Panc1 (cell line): ENCODE measurements at regions not wholly inside any gene's neighbourhood (a gene's known extent, or its start where the extent isn't known, plus 50 kb on each side); places are given as distances from the start of the nearest gene placed in this dataset.

ENCODE experiments used
- ATAC-seq: fragments of 200-7000 bp; cut with Tn5 transposase; 2 replicates; pipeline ENCODE4 v1.9.1; 2020; ENCODE audit warnings: mild to moderate bottlenecking, moderate library complexity
- BruUV-seq: library from RNA; stranded (reverse); fragments of 400-500 nt; replicated peaks from 2 replicates; lab custom pipeline; 2021; lab: Mats Ljungman, UMichigan
- CTCF ChIA-PET: fragments of 300-600 bp; sonication (Branson Sonifier 250); formaldehyde crosslinking; loops from one replicate; lab custom pipeline; 2022; ENCODE audit warnings: antibody characterized with exemption; lab: Charles Lee
- POLR2A ChIA-PET: fragments of 300-600 bp; sonication (Branson Sonifier 250); formaldehyde crosslinking; loops from one replicate; lab custom pipeline; 2022; ENCODE audit warnings: antibody characterized with exemption; lab: Charles Lee
- DNase-seq: peaks from one replicate; pipeline ENCODE4 v3.0.0-alpha.2; 2010; ENCODE audit warnings: low read depth, low spot score
- H3K27ac ChIP-seq: 2 replicates; pipeline ENCODE4 v1.5.1; 2011; ENCODE audit warnings: mild to moderate bottlenecking, low read length, inconsistent platforms
- H3K27me3 ChIP-seq: fragments of 200-500 bp; sonication (Bioruptor generic); 2 replicates; pipeline ENCODE4 v1.6.0; 2014; ENCODE audit warnings: low read length, inconsistent platforms; ENCODE audit not compliant: control insufficient read depth, insufficient read depth
- H3K36me3 ChIP-seq: fragments of 200-500 bp; sonication (Bioruptor generic); 2 replicates; pipeline ENCODE4 v1.5.1; 2014; ENCODE audit warnings: inconsistent platforms, mild to moderate bottlenecking, low read length, moderate library complexity; ENCODE audit not compliant: control insufficient read depth, insufficient read depth
- H3K4me1 ChIP-seq: 2 replicates; pipeline ENCODE4 v1.5.1; 2011; ENCODE audit warnings: inconsistent platforms, mild to moderate bottlenecking, low read length, moderate library complexity; ENCODE audit not compliant: control insufficient read depth, insufficient read depth
- H3K4me3 ChIP-seq, 2 experiments: 2 replicates each; pipeline ENCODE4 v1.5.1; 2011 to 2012; ENCODE audit warnings: low read depth in 2 of 2, low read length in 2 of 2, mild to moderate bottlenecking in 2 of 2, inconsistent platforms in 1 of 2, moderate library complexity in 1 of 2
- H3K9me3 ChIP-seq: fragments of 200-500 bp; sonication (Bioruptor generic); 2 replicates; pipeline ENCODE4 v1.5.1; 2014; ENCODE audit warnings: low read depth, mild to moderate bottlenecking, inconsistent platforms, low read length, moderate library complexity; ENCODE audit not compliant: control insufficient read depth, insufficient read depth
- POLR2AphosphoS5 ChIP-seq: IDR thresholded peaks from 2 replicates; pipeline ENCODE4 v1.6.1; 2012; ENCODE audit warnings: mild to moderate bottlenecking, low read depth, low read length, moderate library complexity
- REST ChIP-seq, 2 experiments: IDR thresholded peaks; 2 replicates each; pipeline ENCODE4 v1.6.1; 2011 to 2012; ENCODE audit warnings: low read depth in 2 of 2, control low read depth in 1 of 2, low read length in 1 of 2, mild to moderate bottlenecking in 1 of 2, moderate library complexity in 1 of 2; ENCODE audit not compliant: insufficient read depth in 1 of 2
- SIN3A ChIP-seq: IDR thresholded peaks from 2 replicates; pipeline ENCODE4 v1.6.1; 2012; ENCODE audit warnings: low read depth, mild to moderate bottlenecking, low read length, moderate library complexity, borderline replicate concordance; ENCODE audit not compliant: insufficient read depth
- TCF7L2 ChIP-seq: IDR thresholded peaks from 2 replicates; pipeline ENCODE4 v1.6.1; 2011; ENCODE audit warnings: mild to moderate bottlenecking, low read depth, low read length, inconsistent platforms
- in situ Hi-C: cut with HindIII; loops from 2 replicates; pipeline ENCODE4 v1.10.0; 2016; ENCODE audit warnings: low sequenced_read_pairs, low pct_unique_long_range_greater_than_20kb
- intact Hi-C: fragments of 100-400 bp; cut with micrococcal nuclease; formaldehyde crosslinking; loops from one replicate; pipeline ENCODE4 v1.10.0; 2022; ENCODE audit not compliant: unreplicated experiment
- TF ChIP-seq, protein P1 (sequence below): fragments of 450-650 bp; IDR thresholded peaks from 2 replicates; pipeline ENCODE4 v1.5.1; 2017; ENCODE audit warnings: mild to moderate bottlenecking

GRCh38 chr12:83514372-83514771 lies 827.7 kb downstream of the TMTC2 start:
- intact Hi-C loops = no loop called here
- Histone ChIP-seq H3K4me1 (no peaks in the 10 kb centered on the region), H3K9me3 (no peaks in the 10 kb centered on the region), H3K27me3 (no peaks in the 10 kb centered on the region), H3K36me3 (no peaks in the 10 kb centered on the region), H3K27ac (no peak overlapping the region), H3K4me3 (no peak overlapping the region)
- POLR2A ChIA-PET = no interaction called here
- in situ Hi-C loops = no loop called here
- BruUV-seq = no TSS peak
- ATAC-seq (no peak), DNase-seq (no peak)
- CTCF ChIA-PET = no interaction called here
- no peak for TF ChIP-seq POLR2AphosphoS5
- no peak for TF ChIP-seq TCF7L2
- TF ChIP-seq SIN3A = no peak
- no peak for TF ChIP-seq REST (IDR thresholded peaks at IDR 0.05; ENCODE audit: insufficient read depth in 1 of 2, low read depth in 2 of 2, low read length in 1 of 2)
- TF ChIP-seq, protein P1, sequence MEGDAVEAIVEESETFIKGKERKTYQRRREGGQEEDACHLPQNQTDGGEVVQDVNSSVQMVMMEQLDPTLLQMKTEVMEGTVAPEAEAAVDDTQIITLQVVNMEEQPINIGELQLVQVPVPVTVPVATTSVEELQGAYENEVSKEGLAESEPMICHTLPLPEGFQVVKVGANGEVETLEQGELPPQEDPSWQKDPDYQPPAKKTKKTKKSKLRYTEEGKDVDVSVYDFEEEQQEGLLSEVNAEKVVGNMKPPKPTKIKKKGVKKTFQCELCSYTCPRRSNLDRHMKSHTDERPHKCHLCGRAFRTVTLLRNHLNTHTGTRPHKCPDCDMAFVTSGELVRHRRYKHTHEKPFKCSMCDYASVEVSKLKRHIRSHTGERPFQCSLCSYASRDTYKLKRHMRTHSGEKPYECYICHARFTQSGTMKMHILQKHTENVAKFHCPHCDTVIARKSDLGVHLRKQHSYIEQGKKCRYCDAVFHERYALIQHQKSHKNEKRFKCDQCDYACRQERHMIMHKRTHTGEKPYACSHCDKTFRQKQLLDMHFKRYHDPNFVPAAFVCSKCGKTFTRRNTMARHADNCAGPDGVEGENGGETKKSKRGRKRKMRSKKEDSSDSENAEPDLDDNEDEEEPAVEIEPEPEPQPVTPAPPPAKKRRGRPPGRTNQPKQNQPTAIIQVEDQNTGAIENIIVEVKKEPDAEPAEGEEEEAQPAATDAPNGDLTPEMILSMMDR = no peak

DNA sequence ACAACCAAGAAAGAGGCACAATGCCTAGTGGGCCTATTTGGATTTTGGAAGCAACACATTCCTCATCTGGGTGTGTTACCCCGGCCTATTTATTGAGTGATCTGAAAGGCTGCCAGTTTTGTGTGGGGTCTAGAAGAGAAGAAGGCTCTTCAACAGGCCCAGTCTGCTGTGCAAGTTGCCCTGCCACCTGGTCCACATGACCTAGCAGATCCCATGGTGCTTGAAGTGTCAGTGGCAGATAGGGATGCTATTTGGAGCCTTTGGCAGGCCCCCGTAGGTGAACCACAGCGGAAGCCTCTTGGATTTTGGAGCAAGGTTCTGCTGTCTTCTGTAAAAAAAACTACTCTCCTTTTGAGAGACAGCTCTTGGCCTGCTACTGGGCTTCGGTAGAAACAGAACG lies 820.1 kb downstream of the TMTC2 start:
- BruUV-seq = no TSS peak
- intact Hi-C loops (no loop called here), in situ Hi-C loops (no loop called here)
- Histone ChIP-seq H3K36me3 (no peaks in the 10 kb centered on the region), H3K27me3 (no peaks in the 10 kb centered on the region), H3K4me1 (no peaks in the 10 kb centered on the region), H3K4me3 (no peak overlapping the region), H3K27ac (no peak overlapping the region), H3K9me3 (no peaks in the 10 kb centered on the region)
- ChIA-PET CTCF (no interaction called here), POLR2A (interaction anchor here (0.7 kb wide), 1 partner anchor 1121 kb away, joined by 8 read pairs; no protein-coding TSS in a partner anchor)
- TF ChIP-seq REST (IDR thresholded peaks at IDR 0.05; ENCODE audit: insufficient read depth in 1 of 2, low read depth in 2 of 2, low read length in 1 of 2) (no peak), SIN3A (no peak), POLR2AphosphoS5 (no peak), TCF7L2 (no peak)
- TF ChIP-seq, protein P1 = no peak
- DNase-seq (no peak), ATAC-seq (no peak)
